ENCODE measurements at regions not wholly inside any gene's neighbourhood (a gene's known extent, or its start where the extent isn't known, plus 50 kb on each side); places are given as distances from the start of the nearest gene placed in this dataset.

DNA sequence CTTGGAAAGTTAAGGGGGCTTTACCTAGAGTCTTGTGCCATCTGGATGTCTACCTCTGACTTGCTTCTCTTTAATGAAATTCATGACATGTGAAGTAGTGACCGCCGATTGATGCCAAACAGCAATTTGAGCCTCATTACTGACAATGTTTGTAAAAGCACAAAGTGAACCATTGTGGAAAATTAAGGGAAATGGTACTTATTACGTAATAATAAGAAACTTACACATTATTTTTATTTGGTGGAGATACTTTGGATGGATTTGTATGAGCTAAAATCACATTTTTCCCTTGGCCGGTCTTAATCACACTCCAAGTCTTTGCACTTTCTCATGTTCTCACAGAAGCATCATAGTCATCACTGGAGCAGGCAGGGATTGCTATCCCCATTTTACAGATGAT is 265.1 kb upstream of the KLF6 start:
- TF ChIP-seq CREB1 (IDR thresholded peaks at IDR 0.05; ENCODE audit: low read depth), result no peak
- TF ChIP-seq, protein P1, sequence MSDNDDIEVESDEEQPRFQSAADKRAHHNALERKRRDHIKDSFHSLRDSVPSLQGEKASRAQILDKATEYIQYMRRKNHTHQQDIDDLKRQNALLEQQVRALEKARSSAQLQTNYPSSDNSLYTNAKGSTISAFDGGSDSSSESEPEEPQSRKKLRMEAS (IDR thresholded peaks at IDR 0.05), result no peak
- TF ChIP-seq EP300 (IDR thresholded peaks at IDR 0.05; ENCODE audit: borderline replicate concordance), result no peak
- no peak for TF ChIP-seq TEAD4 (IDR thresholded peaks at IDR 0.05)
- TF ChIP-seq YY1 (IDR thresholded peaks at IDR 0.05; ENCODE audit: low read depth), result no peak
- TF ChIP-seq, protein P2, sequence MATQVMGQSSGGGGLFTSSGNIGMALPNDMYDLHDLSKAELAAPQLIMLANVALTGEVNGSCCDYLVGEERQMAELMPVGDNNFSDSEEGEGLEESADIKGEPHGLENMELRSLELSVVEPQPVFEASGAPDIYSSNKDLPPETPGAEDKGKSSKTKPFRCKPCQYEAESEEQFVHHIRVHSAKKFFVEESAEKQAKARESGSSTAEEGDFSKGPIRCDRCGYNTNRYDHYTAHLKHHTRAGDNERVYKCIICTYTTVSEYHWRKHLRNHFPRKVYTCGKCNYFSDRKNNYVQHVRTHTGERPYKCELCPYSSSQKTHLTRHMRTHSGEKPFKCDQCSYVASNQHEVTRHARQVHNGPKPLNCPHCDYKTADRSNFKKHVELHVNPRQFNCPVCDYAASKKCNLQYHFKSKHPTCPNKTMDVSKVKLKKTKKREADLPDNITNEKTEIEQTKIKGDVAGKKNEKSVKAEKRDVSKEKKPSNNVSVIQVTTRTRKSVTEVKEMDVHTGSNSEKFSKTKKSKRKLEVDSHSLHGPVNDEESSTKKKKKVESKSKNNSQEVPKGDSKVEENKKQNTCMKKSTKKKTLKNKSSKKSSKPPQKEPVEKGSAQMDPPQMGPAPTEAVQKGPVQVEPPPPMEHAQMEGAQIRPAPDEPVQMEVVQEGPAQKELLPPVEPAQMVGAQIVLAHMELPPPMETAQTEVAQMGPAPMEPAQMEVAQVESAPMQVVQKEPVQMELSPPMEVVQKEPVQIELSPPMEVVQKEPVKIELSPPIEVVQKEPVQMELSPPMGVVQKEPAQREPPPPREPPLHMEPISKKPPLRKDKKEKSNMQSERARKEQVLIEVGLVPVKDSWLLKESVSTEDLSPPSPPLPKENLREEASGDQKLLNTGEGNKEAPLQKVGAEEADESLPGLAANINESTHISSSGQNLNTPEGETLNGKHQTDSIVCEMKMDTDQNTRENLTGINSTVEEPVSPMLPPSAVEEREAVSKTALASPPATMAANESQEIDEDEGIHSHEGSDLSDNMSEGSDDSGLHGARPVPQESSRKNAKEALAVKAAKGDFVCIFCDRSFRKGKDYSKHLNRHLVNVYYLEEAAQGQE (IDR thresholded peaks at IDR 0.05; ENCODE audit: low read depth), result no peak
- no peak for TF ChIP-seq TAF1 (IDR thresholded peaks at IDR 0.05; ENCODE audit: low read depth)
- no peak for TF ChIP-seq CEBPB (IDR thresholded peaks at IDR 0.05)
- no peak for TF ChIP-seq EGR1 (IDR thresholded peaks at IDR 0.05)
- no peak for TF ChIP-seq FOXM1 (IDR thresholded peaks at IDR 0.05; ENCODE audit: borderline replicate concordance, low read depth)
- TF ChIP-seq TCF12 (IDR thresholded peaks at IDR 0.05; ENCODE audit: low read depth), result no peak
- TF ChIP-seq ZBTB7A (IDR thresholded peaks at IDR 0.05; ENCODE audit: low read depth), result no peak

Measured in Ishikawa (cell line).